ENCODE measurements at regions not wholly inside any gene's neighbourhood (a gene's known extent, or its start where the extent isn't known, plus 50 kb on each side); places are given as distances from the start of the nearest gene placed in this dataset.
A peak's percentile ranks its signal among the peaks of the same experiment; 100 is the strongest.

DNA sequence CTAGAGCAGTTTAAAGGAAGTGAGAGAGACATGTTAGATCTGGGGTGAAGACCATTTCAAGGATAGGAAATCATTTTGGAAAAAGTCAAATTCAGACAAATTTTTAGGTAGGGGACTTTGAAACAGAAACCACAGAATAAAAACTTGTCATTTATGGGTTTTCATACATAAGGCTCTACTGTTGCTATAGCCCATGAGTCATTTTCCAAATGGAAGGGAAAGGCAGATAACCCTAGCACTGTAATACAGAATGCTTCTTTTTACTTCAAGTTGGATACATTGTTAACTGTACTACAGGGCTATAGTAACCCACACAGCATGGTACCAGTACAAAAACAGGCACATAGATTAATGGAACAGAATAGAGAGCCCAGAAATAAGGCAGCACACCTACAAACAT lies 455.4 kb downstream of the EBF1 start:
- no peak for DNase-seq (ENCODE audit: low read depth)

DNA sequence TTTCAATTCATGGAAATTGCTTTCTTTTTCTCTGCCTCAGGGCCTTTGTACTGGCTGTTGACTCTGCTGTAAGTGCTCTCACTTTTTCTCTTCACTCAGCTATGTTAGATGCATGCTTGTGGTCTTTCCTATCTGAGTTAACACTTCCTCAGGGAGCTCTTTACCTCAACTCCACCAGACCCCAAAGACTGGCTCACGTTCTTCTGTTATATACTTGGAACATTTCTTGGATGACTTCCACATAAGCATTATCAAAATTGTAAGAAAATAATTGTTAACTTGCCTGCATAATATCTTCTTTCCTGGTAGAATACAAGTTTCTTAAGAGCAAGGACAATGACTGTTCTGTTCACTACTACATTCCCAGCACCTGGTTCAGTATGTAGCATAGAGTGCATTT lies 455.9 kb downstream of the EBF1 start:
- DNase-seq (ENCODE audit: low read depth): no peak

GRCh38 chr5:158642879-158643278 lies 456.8 kb downstream of the EBF1 start:
- no peak for DNase-seq (ENCODE audit: low read depth)

- no peak for DNase-seq (ENCODE audit: low read depth)
Observed at GRCh38 chr5:158641016-158641415, 458.7 kb downstream of the EBF1 start.

- DNase-seq (ENCODE audit: low read depth): peak; percentile 24
Observed at GRCh38 chr5:158640593-158640980, 459.1 kb downstream of the EBF1 start.

GRCh38 chr5:158639881-158640592 lies 459.7 kb downstream of the EBF1 start:
- DNase-seq (ENCODE audit: low read depth): no peak

- DNase-seq (ENCODE audit: low read depth): no peak
Observed at GRCh38 chr5:158638396-158638795, 461.3 kb downstream of the EBF1 start.

GRCh38 chr5:158637039-158637438 lies 462.7 kb downstream of the EBF1 start:
- no peak for DNase-seq (ENCODE audit: low read depth)

GRCh38 chr5:158635565-158635964 lies 464.2 kb downstream of the EBF1 start:
- no peak for DNase-seq (ENCODE audit: low read depth)

GRCh38 chr5:158634714-158635113 lies 465.0 kb downstream of the EBF1 start:
- DNase-seq (ENCODE audit: low read depth): no peak

DNA sequence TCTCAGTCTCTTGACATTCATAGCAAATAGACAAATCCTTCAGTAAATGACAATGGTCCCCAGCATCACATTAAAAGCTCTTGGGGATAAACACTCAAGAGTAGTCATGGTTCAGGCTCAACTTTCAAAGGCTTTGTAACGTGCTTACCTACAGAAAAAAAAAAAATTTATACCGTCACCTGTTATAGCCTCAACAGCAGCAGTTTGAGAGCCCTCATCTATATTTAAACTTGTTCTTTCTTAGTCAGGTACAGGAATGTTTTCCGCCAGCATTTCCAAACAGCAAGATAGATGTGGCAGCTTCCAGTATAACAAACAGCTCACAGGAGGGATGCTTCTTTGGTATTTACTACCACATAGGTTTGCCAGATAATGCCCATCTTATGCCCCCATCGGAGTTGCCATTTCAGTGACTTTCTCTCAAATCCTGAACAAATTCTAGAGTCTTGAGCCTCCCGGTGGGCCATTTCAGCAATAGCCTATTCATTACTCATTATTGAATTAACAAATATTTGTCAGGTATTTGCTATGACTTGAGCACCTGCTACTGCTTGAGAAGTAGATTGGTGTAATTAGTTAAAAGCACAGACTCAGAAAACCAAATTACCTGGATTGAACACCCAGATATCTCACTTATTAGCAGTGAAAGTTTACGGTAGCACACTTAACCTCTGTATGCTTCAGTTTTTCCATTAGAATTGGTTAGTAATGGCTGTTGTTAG lies 470.0 kb downstream of the EBF1 start:
- no peak for DNase-seq (ENCODE audit: low read depth)

DNA sequence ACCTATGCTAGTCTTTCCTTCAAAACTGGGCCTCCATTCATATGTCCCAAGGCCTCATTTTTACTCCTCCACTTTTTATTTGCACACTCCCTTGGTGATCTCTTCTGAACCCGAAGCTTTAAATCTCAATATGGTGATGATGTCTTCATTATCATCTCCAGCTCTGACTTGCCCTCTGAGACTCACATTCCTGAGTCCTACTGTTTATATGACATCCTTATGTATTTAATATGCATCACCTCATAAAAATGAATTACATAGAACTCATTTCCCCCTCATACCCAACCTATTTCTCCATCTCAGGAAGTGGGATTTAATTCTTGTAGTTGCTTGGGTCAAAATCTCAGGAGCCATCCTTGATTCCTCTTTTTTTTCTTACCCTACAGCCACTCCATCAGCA lies 473.0 kb downstream of the EBF1 start:
- DNase-seq (ENCODE audit: low read depth): no peak

DNA sequence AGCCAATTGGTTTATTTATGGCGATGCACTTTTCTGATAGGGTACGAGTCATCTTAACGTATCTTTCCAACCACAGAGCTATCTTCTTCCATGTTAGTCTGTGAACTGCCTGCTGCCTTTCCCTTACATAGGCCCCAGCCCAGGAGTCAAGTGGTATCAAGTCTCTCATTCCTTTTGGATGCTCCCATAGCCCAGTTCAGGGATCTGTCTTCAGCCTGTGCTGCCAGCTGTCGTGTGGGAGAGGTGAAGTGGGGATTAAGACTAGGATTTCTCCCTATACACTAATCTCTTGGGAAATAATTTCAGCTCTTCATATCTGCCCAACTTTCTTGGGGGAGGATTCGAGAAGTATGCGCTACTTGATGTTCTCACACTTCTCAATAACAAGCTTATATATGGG lies 475.7 kb downstream of the EBF1 start:
- DNase-seq (ENCODE audit: low read depth): no peak

- DNase-seq (ENCODE audit: low read depth): no peak
Observed at GRCh38 chr5:158621391-158621790, 478.3 kb downstream of the EBF1 start.

DNA sequence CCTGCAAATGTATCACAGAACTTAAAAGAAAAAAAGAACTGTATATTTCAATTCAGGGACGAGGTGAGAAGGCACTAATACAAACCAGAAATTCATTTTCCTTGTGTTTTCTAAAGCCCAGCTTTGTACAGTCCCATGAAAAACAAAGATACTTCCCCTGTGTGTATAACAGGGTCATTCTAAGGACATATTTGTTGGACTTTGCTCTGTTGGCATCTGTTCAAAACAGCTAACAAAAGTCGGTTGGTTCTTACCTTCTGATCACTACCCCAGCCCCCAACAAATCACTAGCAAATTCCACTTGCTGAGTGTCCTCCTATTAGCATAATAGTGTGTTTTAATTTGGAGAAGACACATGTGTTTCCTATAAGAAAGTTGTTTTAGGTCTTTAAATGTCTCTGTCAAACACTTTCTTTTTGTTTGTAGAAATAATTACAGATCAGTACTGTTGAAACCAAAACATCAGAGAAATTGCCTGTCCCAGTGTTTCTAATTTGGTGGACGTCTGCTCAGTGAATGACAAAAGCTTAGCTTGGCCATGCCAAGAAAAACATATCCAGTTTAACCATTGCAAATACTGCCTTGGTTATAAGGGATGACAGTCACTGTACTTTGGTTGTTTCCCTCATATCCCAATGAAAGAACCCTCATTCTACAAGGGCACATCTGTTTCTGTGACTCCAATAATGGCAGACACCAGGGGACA lies 480.5 kb downstream of the EBF1 start:
- DNase-seq (ENCODE audit: low read depth): no peak

- DNase-seq (ENCODE audit: low read depth): no peak
Observed at GRCh38 chr5:158618256-158618655, 481.5 kb downstream of the EBF1 start.

DNA sequence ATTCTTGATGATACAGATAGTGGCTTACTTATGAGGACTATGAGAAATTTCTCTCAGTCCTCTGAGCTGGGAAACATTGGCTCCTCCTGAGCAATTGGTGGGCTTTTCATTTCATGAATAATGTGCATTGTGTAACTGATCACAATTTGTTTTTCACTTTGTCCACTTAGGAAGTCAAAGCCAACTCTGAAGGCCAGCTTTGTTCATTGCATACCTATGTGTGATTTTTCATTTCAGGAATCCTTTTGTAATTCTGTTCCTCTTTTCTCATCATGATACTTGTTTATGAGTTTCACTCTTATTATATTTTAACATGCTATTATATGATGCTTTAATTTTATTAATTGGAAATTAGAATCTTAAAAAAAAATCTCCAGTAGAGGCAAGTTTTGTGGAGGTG lies 483.0 kb downstream of the EBF1 start:
- DNase-seq (ENCODE audit: low read depth): no peak

GRCh38 chr5:158614951-158615350 lies 484.8 kb downstream of the EBF1 start:
- DNase-seq (ENCODE audit: low read depth): no peak

GRCh38 chr5:158611581-158611980 lies 488.1 kb downstream of the EBF1 start:
- DNase-seq (ENCODE audit: low read depth): peak; percentile 2

GRCh38 chr5:158610051-158610415 lies 489.7 kb downstream of the EBF1 start:
- DNase-seq (ENCODE audit: low read depth): no peak

GRCh38 chr5:158609333-158610050 lies 490.2 kb downstream of the EBF1 start:
- no peak for DNase-seq (ENCODE audit: low read depth)

GRCh38 chr5:158607088-158607487 lies 492.6 kb downstream of the EBF1 start:
- no peak for DNase-seq (ENCODE audit: low read depth)

DNA sequence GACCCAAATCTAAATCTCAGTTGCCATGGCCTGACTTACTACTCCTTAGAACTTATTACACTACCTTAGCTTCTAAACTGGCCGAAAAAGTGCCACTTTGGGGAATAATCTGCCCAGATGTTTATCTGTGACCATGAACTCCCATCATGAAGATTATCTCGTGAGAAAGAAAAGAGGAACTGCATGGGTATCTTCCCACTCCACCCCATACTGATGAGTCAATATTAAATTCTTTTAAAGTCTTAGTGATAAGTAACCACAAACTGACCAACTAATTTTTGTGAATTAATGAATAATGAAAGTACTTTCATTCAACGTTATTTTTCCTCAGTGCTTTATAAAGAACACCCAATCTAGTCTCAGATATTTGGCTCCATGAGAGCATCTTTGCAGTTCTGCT lies 493.5 kb downstream of the EBF1 start:
- DNase-seq (ENCODE audit: low read depth): no peak
